HepG2 (cell line): ENCODE measurements at regions not wholly inside any gene's neighbourhood (a gene's known extent, or its start where the extent isn't known, plus 50 kb on each side); places are given as distances from the start of the nearest gene placed in this dataset.

Experiments
- ATAC-seq: fragments of 200-7000 bp; cut with Tn5 transposase; 3 replicates; pipeline ENCODE4 v1.9.1; 2020; ENCODE audit warnings: mild to moderate bottlenecking, moderate library complexity
- BruUV-seq: library from RNA; stranded (reverse); fragments of 400-500 nt; replicated peaks from 2 replicates; lab custom pipeline; 2021; lab: Mats Ljungman, UMichigan
- CTCF ChIA-PET: fragments of 300-600 bp; formaldehyde crosslinking; extraction: SDS; loops from one replicate; lab custom pipeline; 2021; ENCODE audit warnings: low total read pairs, inconsistent platforms, low intra/inter-chr PET ratio; lab: Yijun Ruan, JAX
- POLR2A ChIA-PET: fragments of 350-600 bp; sonication (Branson Sonifier 250); formaldehyde crosslinking; loops from one replicate; lab custom pipeline; 2020; ENCODE audit warnings: antibody characterized with exemption, inconsistent platforms; lab: Yijun Ruan, JAX
- DNase-seq: peaks from one replicate; pipeline ENCODE4 v3.0.0-alpha.2; 2015; ENCODE audit warnings: low spot score
- FAIRE-seq: peaks from 3 replicates; lab custom pipeline; 2011; peaks lifted over from hg19 to GRCh38; lab: Jason Lieb, UNC
- H2AFZ ChIP-seq: one replicate; pipeline ENCODE4 v1.6.1; 2011; ENCODE audit warnings: low read length, inconsistent platforms
- H3K27ac ChIP-seq: fragments of 300-600 bp; 3 replicates; pipeline ENCODE4 v1.8.0; 2011; ENCODE audit warnings: mixed run types, mild to moderate bottlenecking, mixed read lengths, low read length, inconsistent platforms; ENCODE audit not compliant: insufficient read depth; ENCODE audit errors: extremely low read length
- H3K27me3 ChIP-seq, 2 experiments: fragments of 200-600 bp in 1 of 2; 2 replicates in 1 of 2; 3 replicates in 1 of 2; pipeline versions ENCODE4 v1.6.0 to v1.8.0; 2011; ENCODE audit warnings: low read length in 2 of 2, mild to moderate bottlenecking in 2 of 2, moderate library complexity in 2 of 2, inconsistent platforms in 1 of 2; ENCODE audit not compliant: insufficient read depth in 2 of 2, control insufficient read depth in 1 of 2
- H3K36me3 ChIP-seq, 2 experiments: fragments of 200-600 bp in 1 of 2; replicated peaks in 1 of 2; 2 replicates in 1 of 2; 3 replicates in 1 of 2; pipeline versions ENCODE4 v1.5.1 to v1.8.0; 2011; ENCODE audit warnings: low read length in 2 of 2, inconsistent platforms in 1 of 2; ENCODE audit not compliant: insufficient read depth in 2 of 2, control insufficient read depth in 1 of 2
- H3K4me1 ChIP-seq: 2 replicates; pipeline ENCODE4 v1.5.1; 2012; ENCODE audit warnings: low read length, inconsistent platforms; ENCODE audit not compliant: insufficient read depth
- H3K4me2 ChIP-seq: 2 replicates; pipeline ENCODE4 v1.6.0; 2011; ENCODE audit warnings: low read depth, low read length, inconsistent platforms
- H3K4me3 ChIP-seq, 3 experiments: fragments of 200-600 bp in 1 of 3; sonication (generic), shearing (Covaris generic) in 1 of 3; replicated peaks in 1 of 3; 2 replicates each; pipeline ENCODE4 v1.5.1; 2011 to 2016; ENCODE audit warnings: low read length in 3 of 3, inconsistent platforms in 2 of 3, low read depth in 2 of 3, mild to moderate bottlenecking in 2 of 3, control low read depth in 1 of 3, mixed read lengths in 1 of 3; ENCODE audit not compliant: insufficient read depth in 1 of 3
- H3K79me2 ChIP-seq: one replicate; pipeline ENCODE4 v1.6.1; 2011; ENCODE audit warnings: low read length, inconsistent platforms; ENCODE audit not compliant: insufficient read depth
- H3K9ac ChIP-seq: 2 replicates; pipeline ENCODE4 v1.6.0; 2011; ENCODE audit warnings: mild to moderate bottlenecking, low read depth, low read length, inconsistent platforms; ENCODE audit not compliant: insufficient read depth
- H3K9me3 ChIP-seq: 2 replicates; pipeline ENCODE4 v1.5.1; 2012; ENCODE audit warnings: mild to moderate bottlenecking, low read length
- H4K20me1 ChIP-seq: 2 replicates; pipeline ENCODE4 v1.6.0; 2011; ENCODE audit warnings: inconsistent platforms, mild to moderate bottlenecking, low read length, moderate library complexity; ENCODE audit not compliant: insufficient read depth
- HOXA3 ChIP-seq: sonication (generic); formaldehyde crosslinking; IDR thresholded peaks from 2 replicates; pipeline ENCODE4 v1.5.0; 2020; ENCODE audit warnings: missing genetic modification reagents
- JUND ChIP-seq: sonication (generic); formaldehyde crosslinking; IDR thresholded peaks from 2 replicates; pipeline ENCODE4 v1.8.0; 2022; ENCODE audit warnings: mild to moderate bottlenecking, missing genetic modification reagents
- POLR2AphosphoS5 ChIP-seq: IDR thresholded peaks from 2 replicates; pipeline ENCODE4 v1.6.1; 2012; ENCODE audit warnings: low read depth, low read length
- PRDM15 ChIP-seq: sonication (generic); formaldehyde crosslinking; IDR thresholded peaks from 2 replicates; pipeline ENCODE4 v1.4.0; 2020; ENCODE audit warnings: missing genetic modification reagents
- RBAK ChIP-seq: sonication (generic); formaldehyde crosslinking; IDR thresholded peaks from 2 replicates; pipeline ENCODE4 v1.5.1; 2020; ENCODE audit warnings: mild to moderate bottlenecking, missing genetic modification reagents
- RFXANK ChIP-seq: IDR thresholded peaks from 2 replicates; pipeline ENCODE4 v1.6.1; 2016
- ZBTB34 ChIP-seq: sonication (generic); formaldehyde crosslinking; IDR thresholded peaks from 2 replicates; pipeline ENCODE4 v1.8.0; 2022; ENCODE audit warnings: mild to moderate bottlenecking, missing genetic modification reagents
- ZIK1 ChIP-seq: sonication (generic); formaldehyde crosslinking; IDR thresholded peaks from 2 replicates; pipeline ENCODE4 v1.5.0; 2020; ENCODE audit warnings: mild to moderate bottlenecking, low read depth, missing genetic modification reagents, borderline replicate concordance
- ZNF318 ChIP-seq: sonication (generic); formaldehyde crosslinking; IDR thresholded peaks from 2 replicates; pipeline ENCODE4 v1.4.0; 2020; ENCODE audit warnings: mild to moderate bottlenecking, missing genetic modification reagents
- ZNF441 ChIP-seq: sonication (generic); formaldehyde crosslinking; IDR thresholded peaks from 2 replicates; pipeline ENCODE4 v1.7.0; 2021; ENCODE audit warnings: missing genetic modification reagents, borderline replicate concordance
- ZNF607 ChIP-seq: sonication (generic); formaldehyde crosslinking; IDR thresholded peaks from 2 replicates; pipeline ENCODE4 v1.5.1; 2020; ENCODE audit warnings: missing genetic modification reagents, mild to moderate bottlenecking, borderline replicate concordance
- ZNF619 ChIP-seq: sonication (generic); formaldehyde crosslinking; IDR thresholded peaks from 2 replicates; pipeline ENCODE4 v1.4.0; 2020; ENCODE audit warnings: mild to moderate bottlenecking, missing genetic modification reagents
- ZNF709 ChIP-seq: sonication (generic); formaldehyde crosslinking; IDR thresholded peaks from 2 replicates; pipeline ENCODE4 v1.5.0; 2020; ENCODE audit warnings: mild to moderate bottlenecking, missing genetic modification reagents
- ZSCAN25 ChIP-seq: sonication (generic); formaldehyde crosslinking; IDR thresholded peaks from 2 replicates; pipeline ENCODE4 v1.8.0; 2022; ENCODE audit warnings: mild to moderate bottlenecking, missing genetic modification reagents
- WGBS: methylation state at CpG from one replicate; pipeline ENCODE4 v1.1.6; 2017; ENCODE audit warnings: low lambda C conversion rate; 5-methylcytosine and 5-hydroxymethylcytosine counted together
- in situ Hi-C: cut with HindIII; loops from 2 replicates; pipeline ENCODE4 v1.10.0; 2017; ENCODE audit warnings: low pct_unique_long_range_greater_than_20kb; ENCODE audit not compliant: extremely low pct_ligation_motif_present
- intact Hi-C: fragments of 100-400 bp; cut with micrococcal nuclease; formaldehyde crosslinking; loops from one replicate; pipeline ENCODE4 v1.10.0; 2022; ENCODE audit not compliant: unreplicated experiment

- POLR2A ChIA-PET, result no interaction called here
- WGBS, result 21% methylated on average over 3 of the region's 3 CpGs
- intact Hi-C loops, result no loop called here
- no peak overlapping the region for H3K4me3 ChIP-seq
- DNase-seq (no peak), FAIRE-seq (no peak), ATAC-seq (no peak)
- no peak overlapping the region for H3K9ac ChIP-seq
- BruUV-seq, result no TSS peak
- H3K79me2 ChIP-seq, result no peaks in the 10 kb centered on the region
- H3K36me3 ChIP-seq, result no peaks in the 10 kb centered on the region
- H3K27ac ChIP-seq, result no peak overlapping the region
- no peaks in the 10 kb centered on the region for H3K9me3 ChIP-seq
- CTCF ChIA-PET, result no interaction called here
- in situ Hi-C loops, result no loop called here
- H2AFZ ChIP-seq, result no peak overlapping the region
- H3K27me3 ChIP-seq, result no peaks in the 10 kb centered on the region
- no peaks in the 10 kb centered on the region for H3K4me1 ChIP-seq
- no peaks in the 10 kb centered on the region for H4K20me1 ChIP-seq
- no peak overlapping the region for H3K4me2 ChIP-seq
- TF ChIP-seq POLR2AphosphoS5, result no peak
- no peak for TF ChIP-seq ZNF709 (CRISPR knock-in tag)
- TF ChIP-seq ZNF607 (CRISPR knock-in tag), result no peak
- no peak for TF ChIP-seq ZIK1 (CRISPR knock-in tag)
- no peak for TF ChIP-seq ZBTB34 (CRISPR knock-in tag)
- no peak for TF ChIP-seq ZNF318
- TF ChIP-seq ZSCAN25, result no peak
- TF ChIP-seq JUND (CRISPR knock-in tag), result no peak
- no peak for TF ChIP-seq ZNF619 (CRISPR knock-in tag)
- no peak for TF ChIP-seq RFXANK (CRISPR knock-in tag)
- TF ChIP-seq RBAK (CRISPR knock-in tag), result no peak
- TF ChIP-seq PRDM15 (CRISPR knock-in tag), result no peak
- TF ChIP-seq ZNF441 (CRISPR knock-in tag), result no peak
- TF ChIP-seq HOXA3 (CRISPR knock-in tag), result no peak
Observed at GRCh38 chr10:59460601-59461000, 98.3 kb upstream of the FAM13C start.
